Coronary artery (tissue), 2 donors: ENCODE measurements at regions not wholly inside any gene's neighbourhood (a gene's known extent, or its start where the extent isn't known, plus 50 kb on each side); places are given as distances from the start of the nearest gene placed in this dataset.

Experiments used
- DNase-seq: peaks from one replicate; pipeline ENCODE4 v3.0.0-alpha.2; 2017; ENCODE audit warnings: low spot score
- H3K27ac ChIP-seq, 2 donors: fragments of 200-600 bp; sonication (generic); one replicate each; pipeline ENCODE4 v1.5.1; 2016 to 2019
- H3K4me3 ChIP-seq: fragments of 200-600 bp; sonication (generic); 2 replicates; pipeline ENCODE4 v1.5.1; 2016; ENCODE audit warnings: mild to moderate bottlenecking, moderate library complexity
- TF ChIP-seq, protein P1 (sequence below): fragments of 200-600 bp; sonication (generic); IDR thresholded peaks from one replicate; pipeline ENCODE4 v1.5.1; 2019; ENCODE audit warnings: antibody characterized with exemption

DNA sequence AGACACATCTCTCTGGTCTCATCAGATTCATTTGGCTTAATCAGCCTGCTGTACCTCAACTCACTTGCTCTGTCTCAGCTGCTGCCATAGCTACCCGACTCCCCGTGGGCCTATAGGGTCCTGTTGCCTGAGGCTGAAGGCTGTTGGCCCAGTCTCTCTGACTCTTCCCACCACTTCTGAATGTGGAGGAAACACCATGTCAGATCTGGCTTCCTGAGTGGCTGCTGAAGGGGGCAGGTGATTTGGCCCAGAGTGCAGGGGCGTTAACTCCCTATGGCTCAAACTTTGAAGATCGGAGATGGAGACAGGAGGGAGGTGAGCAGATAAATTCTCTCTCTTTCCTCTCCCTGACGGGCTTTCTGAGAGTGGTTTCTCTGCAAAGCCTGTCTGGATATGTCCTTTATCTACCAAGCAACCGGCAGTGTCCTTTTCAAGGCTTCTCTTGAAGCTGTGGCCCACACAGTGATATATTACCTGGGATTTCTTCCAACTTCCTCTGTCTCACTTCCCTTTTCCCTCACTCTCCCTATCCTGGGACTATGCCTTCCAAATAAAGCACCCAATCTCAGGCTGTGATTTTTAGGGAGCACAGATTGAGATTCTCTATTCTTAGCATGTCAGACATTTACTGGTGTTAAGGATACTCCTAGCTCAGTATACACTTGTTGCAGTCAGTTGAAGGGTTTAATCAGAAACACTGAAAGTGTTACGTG lies 334.9 kb upstream of the TBC1D5 start:
- TF ChIP-seq, protein P1, sequence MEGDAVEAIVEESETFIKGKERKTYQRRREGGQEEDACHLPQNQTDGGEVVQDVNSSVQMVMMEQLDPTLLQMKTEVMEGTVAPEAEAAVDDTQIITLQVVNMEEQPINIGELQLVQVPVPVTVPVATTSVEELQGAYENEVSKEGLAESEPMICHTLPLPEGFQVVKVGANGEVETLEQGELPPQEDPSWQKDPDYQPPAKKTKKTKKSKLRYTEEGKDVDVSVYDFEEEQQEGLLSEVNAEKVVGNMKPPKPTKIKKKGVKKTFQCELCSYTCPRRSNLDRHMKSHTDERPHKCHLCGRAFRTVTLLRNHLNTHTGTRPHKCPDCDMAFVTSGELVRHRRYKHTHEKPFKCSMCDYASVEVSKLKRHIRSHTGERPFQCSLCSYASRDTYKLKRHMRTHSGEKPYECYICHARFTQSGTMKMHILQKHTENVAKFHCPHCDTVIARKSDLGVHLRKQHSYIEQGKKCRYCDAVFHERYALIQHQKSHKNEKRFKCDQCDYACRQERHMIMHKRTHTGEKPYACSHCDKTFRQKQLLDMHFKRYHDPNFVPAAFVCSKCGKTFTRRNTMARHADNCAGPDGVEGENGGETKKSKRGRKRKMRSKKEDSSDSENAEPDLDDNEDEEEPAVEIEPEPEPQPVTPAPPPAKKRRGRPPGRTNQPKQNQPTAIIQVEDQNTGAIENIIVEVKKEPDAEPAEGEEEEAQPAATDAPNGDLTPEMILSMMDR, result no peak
- no peak for DNase-seq
- Histone ChIP-seq H3K27ac (no peak overlapping the region), H3K4me3 (no peak overlapping the region)

DNA sequence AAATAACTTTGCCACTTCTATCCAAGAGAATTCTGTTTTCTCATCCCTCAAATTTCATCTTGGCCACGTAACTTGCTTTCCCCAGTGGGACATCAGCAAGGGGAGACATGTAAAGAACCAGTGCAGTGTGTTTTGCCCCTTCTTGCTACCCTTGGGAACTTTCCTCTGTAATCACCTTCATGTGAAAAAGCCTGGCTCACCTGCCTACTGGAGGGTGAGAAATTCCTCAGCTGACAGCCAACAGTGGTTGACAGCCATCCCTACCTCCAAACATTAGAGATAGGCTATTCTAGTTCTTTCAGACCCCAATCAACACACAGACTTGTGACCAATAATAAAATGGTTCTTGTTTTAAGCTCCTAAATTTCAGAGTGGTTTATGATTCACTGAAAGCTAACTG lies 333.9 kb upstream of the TBC1D5 start:
- TF ChIP-seq, protein P1, result no peak
- Histone ChIP-seq H3K27ac (no peak overlapping the region), H3K4me3 (no peak overlapping the region)
- DNase-seq, result no peak

DNA sequence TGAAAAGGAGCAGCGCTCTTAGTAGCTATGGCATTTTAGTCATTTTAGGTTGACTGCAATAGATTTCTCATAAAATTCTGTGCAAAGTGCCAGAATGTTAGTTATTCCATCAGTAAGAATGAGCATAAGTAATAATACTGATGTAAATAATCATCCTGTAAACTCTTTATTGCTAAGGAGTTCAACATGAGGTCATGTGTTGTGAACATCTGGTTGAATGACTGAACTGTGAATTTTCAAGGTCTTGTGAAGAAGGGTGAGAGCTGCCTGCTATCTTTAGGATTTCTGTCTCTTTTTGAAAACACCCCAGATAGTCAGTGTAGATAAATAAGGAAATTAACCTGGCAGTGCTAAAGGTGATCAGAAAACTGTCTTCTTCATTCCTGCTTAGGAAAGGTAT lies 333.4 kb upstream of the TBC1D5 start:
- H3K4me3 ChIP-seq, result no peak overlapping the region
- H3K27ac ChIP-seq, result no peak overlapping the region
- TF ChIP-seq, protein P1, result no peak
- no peak for DNase-seq

DNA sequence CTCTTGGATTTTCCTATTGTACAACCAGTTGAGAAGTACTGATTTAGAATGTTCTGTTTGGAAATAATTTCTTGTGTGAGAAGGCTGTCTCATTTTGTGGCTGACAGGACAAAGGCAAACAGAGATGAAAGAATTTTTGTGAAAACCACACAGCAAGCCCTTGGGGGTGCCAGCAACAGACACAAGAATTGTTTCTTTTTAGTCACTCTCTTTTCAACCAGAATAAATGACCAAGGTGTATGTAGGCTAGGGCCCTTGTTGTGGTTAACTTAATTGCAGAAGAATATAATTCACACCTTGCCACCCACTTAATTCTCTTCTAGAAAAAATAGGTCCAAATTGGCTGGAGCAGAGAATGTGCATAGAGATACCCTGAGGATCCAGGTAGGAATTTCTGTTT lies 329.4 kb upstream of the TBC1D5 start:
- DNase-seq, result no peak
- Histone ChIP-seq H3K27ac (no peak overlapping the region), H3K4me3 (no peak overlapping the region)
- TF ChIP-seq, protein P1, result no peak

DNA sequence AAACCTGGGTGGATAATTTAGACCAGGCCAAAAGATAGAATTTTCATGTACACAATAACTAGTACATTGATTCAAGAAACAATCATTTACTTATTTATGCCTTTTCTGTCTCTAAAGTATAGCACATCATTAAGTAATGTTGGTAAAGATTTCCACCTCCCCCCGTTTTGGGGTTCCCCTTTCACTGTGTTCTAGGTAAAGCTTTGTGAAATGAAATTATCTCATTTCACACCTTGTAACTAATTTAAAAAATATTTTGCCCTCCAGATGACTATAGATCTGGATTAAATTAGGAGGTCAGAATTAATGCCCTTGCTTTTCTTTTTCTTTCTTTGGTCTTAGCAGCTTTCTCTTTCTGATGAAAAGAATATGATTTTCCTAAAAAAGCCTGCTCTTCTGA lies 328.5 kb upstream of the TBC1D5 start:
- H3K27ac ChIP-seq, result no peak overlapping the region
- H3K4me3 ChIP-seq, result no peak overlapping the region
- TF ChIP-seq, protein P1, result no peak
- DNase-seq, result no peak

DNA sequence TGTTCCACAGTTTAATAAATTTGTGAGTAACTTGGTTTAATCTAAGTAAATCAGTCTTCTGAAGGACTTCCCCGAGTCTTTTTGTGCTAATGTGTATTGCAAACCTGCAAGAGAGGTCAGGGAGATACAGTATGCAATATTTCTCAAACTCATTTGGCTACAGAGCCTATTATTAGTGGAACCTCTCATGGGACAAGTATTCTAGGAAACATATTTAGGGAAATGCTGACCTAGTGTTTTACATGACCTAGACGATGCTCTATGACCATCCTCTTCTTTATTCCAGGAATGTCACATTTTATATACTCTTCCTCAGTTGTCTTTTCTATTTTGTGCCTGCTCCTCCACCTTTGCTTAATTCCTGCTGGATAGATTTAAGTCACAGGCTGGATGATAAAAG lies 327.8 kb upstream of the TBC1D5 start:
- no peak overlapping the region for H3K4me3 ChIP-seq
- no peak for DNase-seq
- TF ChIP-seq, protein P1, result no peak
- H3K27ac ChIP-seq, result no peak overlapping the region

DNA sequence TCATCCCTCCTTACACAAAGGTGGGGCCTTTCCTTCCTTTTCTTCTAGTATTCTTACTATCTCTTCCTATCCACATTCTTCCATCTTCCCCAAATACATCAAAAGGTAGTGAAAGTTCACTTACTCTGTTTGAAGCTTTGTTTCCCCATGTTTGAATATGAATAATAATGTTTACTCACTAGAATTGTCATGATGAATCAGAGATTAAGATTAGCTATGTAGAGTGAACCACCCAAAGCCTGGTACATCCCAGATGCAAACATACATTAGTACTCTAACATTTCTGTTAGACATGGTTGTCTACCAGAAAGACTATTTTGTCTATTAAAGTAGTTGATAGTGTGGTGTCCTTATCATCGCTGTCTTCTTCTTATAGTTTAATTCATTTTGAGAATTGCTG lies 327.1 kb upstream of the TBC1D5 start:
- DNase-seq, result no peak
- TF ChIP-seq, protein P1, result no peak
- Histone ChIP-seq H3K27ac (no peak overlapping the region), H3K4me3 (no peak overlapping the region)
